COR-L47 (cell line): ENCODE measurements at regions not wholly inside any gene's neighbourhood (a gene's known extent, or its start where the extent isn't known, plus 50 kb on each side); places are given as distances from the start of the nearest gene placed in this dataset.

Experiments
- DNase-seq: peaks from one replicate; lab custom pipeline; 2025; lab: John Stamatoyannopoulos, UW

- DNase-seq, result no peak
Measured at GRCh38 chr10:3464760-3465405, 292.3 kb upstream of the PITRM1 start.

DNA sequence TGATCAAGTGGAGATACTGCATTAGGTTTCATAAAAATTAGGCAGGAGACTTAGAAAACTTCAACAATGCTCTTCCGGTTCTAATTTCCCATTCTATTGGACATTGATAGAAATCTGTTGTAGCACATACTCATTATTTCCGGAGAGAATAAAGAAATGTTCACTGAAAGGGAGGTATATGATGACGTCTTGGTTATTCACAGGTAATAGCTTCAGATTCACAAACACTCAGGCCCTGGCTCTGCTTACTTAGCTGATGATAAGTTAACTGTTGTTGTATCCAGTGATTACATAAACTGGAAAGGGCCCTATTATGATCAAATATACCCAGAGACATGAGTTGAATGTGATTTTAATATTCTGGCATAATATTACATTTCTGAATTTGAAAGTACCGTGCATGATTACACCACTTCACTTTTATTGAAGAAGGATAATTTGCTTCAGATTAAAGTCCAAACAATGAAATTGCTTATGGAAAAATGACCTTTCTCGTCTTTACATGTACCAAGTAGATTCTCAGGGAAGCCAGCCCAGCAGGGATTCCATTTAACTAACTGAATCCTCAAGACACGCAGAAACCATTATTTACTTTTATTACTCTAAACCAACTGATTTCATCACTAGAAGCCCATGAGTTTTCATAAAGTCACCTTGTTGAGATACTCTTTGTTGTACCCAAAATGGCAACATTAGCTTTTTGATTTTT lies 288.0 kb upstream of the PITRM1 start:
- DNase-seq, result no peak

- DNase-seq, result no peak
Measured at GRCh38 chr10:3455385-3456334, 283.1 kb upstream of the PITRM1 start.

GRCh38 chr10:3452683-3453361 lies 280.2 kb upstream of the PITRM1 start:
- DNase-seq, result no peak

- DNase-seq, result no peak
Measured at GRCh38 chr10:3452173-3452626, 279.6 kb upstream of the PITRM1 start.

GRCh38 chr10:3451516-3452172 lies 279.1 kb upstream of the PITRM1 start:
- DNase-seq, result no peak

- DNase-seq, result no peak
Measured at GRCh38 chr10:3446221-3446620, 273.6 kb upstream of the PITRM1 start.

- no peak for DNase-seq
Measured at GRCh38 chr10:3445648-3446047, 273.1 kb upstream of the PITRM1 start.

GRCh38 chr10:3442451-3442990 lies 269.9 kb upstream of the PITRM1 start:
- DNase-seq, result no peak

DNA sequence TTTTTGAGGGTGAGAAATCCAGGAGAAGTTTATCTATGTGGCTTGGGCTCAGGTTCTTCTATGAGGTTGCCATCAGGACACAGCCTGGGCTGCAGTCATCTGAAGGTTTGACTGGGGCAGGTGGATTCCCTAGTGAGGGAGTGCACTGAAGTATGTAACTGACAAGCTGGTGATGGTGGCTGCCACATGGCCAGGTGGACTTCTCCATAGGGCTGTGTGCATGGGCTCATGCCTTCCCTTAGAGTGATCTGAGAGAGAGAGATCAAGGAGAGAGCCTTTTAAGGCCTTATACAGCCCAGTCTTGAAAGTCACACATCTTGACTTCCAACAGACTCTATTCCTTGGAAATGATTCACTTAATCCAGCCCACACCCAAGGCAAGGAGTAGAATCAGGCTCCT lies 266.6 kb upstream of the PITRM1 start:
- DNase-seq, result no peak

GRCh38 chr10:3438606-3439005 lies 266.0 kb upstream of the PITRM1 start:
- DNase-seq, result no peak

DNA sequence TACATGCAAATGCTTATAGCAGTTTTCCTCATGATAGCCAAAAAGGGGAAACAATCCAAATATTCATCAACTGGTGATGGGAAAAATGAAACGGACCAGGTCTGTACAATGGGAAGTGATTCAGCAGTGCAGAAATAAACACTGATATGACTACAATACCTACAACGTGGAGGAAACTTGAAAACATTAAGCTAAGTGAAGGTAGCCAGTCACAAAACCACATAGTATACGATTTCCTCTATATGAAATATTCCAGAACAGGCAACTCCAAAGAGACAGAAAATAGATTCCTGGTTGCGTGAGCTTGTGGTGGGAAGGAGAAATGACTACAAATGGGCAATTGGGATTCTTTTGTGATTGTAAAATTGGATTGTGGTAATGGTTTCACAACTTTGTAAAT lies 263.1 kb upstream of the PITRM1 start:
- DNase-seq, result no peak

DNA sequence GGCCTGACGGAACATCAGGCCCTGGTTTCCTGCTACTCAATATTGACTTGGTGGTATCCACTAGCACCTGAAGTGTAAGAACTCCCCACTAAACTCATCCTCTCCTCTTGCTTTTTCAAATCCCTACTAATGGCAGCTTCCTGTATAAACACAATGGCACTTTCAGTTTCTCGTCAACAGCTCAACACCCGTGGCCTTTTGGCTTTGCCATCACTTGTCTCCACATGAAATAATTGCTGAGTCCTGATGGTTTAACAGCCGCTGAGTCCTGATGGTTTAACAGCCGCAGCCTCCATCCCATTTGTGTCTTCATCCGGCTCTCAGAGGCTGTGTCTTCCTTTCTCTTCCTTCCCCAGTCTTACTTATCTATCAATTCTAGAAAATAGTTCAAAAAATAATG lies 261.4 kb upstream of the PITRM1 start:
- DNase-seq, result no peak

DNA sequence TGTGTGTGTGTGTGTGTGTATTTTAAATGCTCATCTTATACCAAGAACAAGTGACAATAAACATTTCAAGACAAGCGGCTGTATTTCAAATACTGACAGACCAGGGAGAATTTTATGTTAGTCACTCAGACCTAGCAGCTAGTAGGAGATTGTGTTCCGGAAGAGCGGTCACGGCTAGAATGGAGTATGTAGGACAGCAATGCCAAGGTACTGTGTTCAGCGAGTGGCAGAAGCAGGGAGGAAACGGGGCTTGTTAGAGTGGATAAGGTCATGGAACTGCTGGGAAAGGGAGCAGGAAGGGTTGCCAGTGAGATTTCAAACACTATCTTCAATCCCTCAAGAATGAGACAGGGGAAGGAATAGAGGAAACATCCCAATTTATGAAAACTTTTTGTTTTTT lies 260.5 kb upstream of the PITRM1 start:
- no peak for DNase-seq

- DNase-seq, result no peak
Measured at GRCh38 chr10:3432081-3432825, 259.7 kb upstream of the PITRM1 start.

DNA sequence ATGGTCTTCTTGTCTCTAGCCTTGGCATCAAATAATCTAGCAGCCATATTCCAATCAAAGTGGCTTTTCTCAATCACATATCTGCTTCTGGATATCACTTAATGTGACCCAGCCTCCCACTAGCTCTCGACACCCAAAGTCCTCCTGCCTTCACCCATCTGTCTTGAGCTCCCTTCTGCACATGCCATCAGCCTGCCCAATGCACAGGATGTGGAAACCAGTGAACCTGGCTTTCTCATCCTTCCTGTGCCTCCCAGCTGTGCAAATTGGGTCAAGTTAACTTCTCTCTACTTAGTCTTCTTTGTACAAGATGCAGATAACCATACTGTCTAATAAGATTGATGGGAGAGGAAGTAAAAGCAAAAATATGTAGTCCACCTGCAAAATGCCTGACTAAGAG lies 257.9 kb upstream of the PITRM1 start:
- DNase-seq, result no peak

DNA sequence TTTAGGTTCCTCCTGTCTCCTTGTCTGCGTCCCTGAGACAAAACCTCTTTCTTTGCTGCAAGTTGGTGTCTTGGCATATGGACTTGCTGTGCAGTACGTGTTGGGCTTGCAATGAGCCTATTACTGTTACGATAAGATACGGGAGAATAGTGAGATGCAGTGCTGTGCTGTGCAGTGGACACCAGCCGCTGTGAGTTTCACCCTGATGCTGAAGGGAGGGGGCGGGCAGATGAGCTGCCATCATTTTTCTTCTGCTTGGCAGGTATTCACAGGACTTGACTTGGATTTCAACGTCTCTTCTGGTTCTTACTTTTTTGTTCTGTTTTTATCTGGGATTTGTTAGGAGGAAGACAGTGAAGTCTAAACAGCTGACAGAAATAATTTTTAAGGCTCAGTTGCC lies 257.1 kb upstream of the PITRM1 start:
- no peak for DNase-seq

GRCh38 chr10:3428826-3429225 lies 256.2 kb upstream of the PITRM1 start:
- no peak for DNase-seq

DNA sequence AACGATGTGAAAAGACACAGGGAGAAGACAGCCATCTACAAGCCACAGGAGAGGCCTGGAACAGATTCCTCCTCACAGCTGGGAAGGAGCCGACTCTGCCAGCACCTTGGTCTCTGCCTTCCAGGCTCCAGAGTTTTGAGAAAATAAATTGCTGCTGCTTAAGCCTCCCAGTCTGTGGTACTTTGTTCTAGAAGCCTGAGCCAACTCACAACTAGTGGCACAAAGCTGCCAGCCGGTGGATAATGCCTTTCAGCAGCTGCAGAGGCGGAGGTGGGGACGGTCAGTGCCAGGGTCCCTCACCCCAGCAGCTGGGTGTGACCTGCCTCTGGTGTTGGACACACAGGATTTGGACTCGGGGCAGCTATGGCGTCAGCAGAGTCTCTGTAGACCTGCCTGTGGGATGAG lies 255.4 kb upstream of the PITRM1 start:
- no peak for DNase-seq

- no peak for DNase-seq
Measured at GRCh38 chr10:3427347-3427746, 254.8 kb upstream of the PITRM1 start.
